Esophagus squamous epithelium (tissue), 4 donors: ENCODE measurements at regions not wholly inside any gene's neighbourhood (a gene's known extent, or its start where the extent isn't known, plus 50 kb on each side); places are given as distances from the start of the nearest gene placed in this dataset.

Experiments used
- CTCF ChIP-seq, 6 experiments: fragments of 450-650 bp in 4 of 6; fragments of 200-600 bp in 2 of 6; sonication (generic) in 2 of 6; IDR thresholded peaks; one replicate each; pipeline ENCODE4 v1.5.1; 2016 to 2019; ENCODE audit warnings: antibody characterized with exemption in 6 of 6, mild to moderate bottlenecking in 4 of 6, moderate library complexity in 4 of 6
- POLR2A ChIP-seq, 4 donors: fragments of 450-650 bp; IDR thresholded peaks; one replicate each; pipeline ENCODE4 v1.6.1; 2017; ENCODE audit warnings: antibody characterized with exemption in 4 of 4, mild to moderate bottlenecking in 4 of 4, moderate library complexity in 3 of 4

GRCh38 chr6:8736156-8736895 lies 301.0 kb upstream of the SLC35B3 start:
- TF ChIP-seq CTCF (IDR thresholded peaks at IDR 0.05) (no peak), POLR2A (IDR thresholded peaks at IDR 0.05) (no peak)
